K562 (cell line): ENCODE measurements at regions not wholly inside any gene's neighbourhood (a gene's known extent, or its start where the extent isn't known, plus 50 kb on each side); places are given as distances from the start of the nearest gene placed in this dataset.
A peak's percentile ranks its signal among the peaks of the same experiment; 100 is the strongest.

Experiments
- ATAC-seq: fragments of 200-7000 bp; cut with Tn5 transposase; 3 replicates; pipeline ENCODE4 v1.9.1; 2020; ENCODE audit warnings: moderate library complexity
- BruUV-seq: library from RNA; stranded (reverse); fragments of 400-500 nt; replicated peaks from 2 replicates; lab custom pipeline; 2021; lab: Mats Ljungman, UMichigan
- CTCF ChIA-PET: fragments of 300-600 bp; formaldehyde crosslinking; extraction: SDS; loops from one replicate; lab custom pipeline; 2021; ENCODE audit warnings: low intra/inter-chr PET ratio; lab: Yijun Ruan, JAX
- POLR2A ChIA-PET: fragments of 300-600, 350-650 bp; sonication (Branson Sonifier 250); formaldehyde crosslinking; extraction: SDS; loops from one replicate; lab custom pipeline; 2021; ENCODE audit warnings: antibody characterized with exemption, inconsistent platforms; lab: Yijun Ruan, JAX
- DNase-seq, 4 experiments: peaks; one replicate each; pipeline versions ENCODE4 v3.0.0 to v3.0.0-alpha.2; 2011 to 2018; ENCODE audit warnings: low spot score in 3 of 4, mixed read lengths in 3 of 4; ENCODE audit errors: extremely low read depth in 1 of 4
- FAIRE-seq: peaks from 2 replicates; lab custom pipeline; 2011; peaks lifted over from hg19 to GRCh38; lab: Jason Lieb, UNC
- H2AFZ ChIP-seq: 2 replicates; pipeline ENCODE4 v1.6.0; 2011; ENCODE audit warnings: low read depth, low read length, control low read depth, inconsistent platforms
- H3K27ac ChIP-seq: fragments of 200-600 bp; 3 replicates; pipeline ENCODE4 v1.8.0; 2011; ENCODE audit warnings: low read depth, mild to moderate bottlenecking, control low read depth, inconsistent platforms, low read length, moderate library complexity, mixed read lengths; ENCODE audit errors: extremely low read depth
- H3K27me3 ChIP-seq, 2 experiments: fragments of 300-600 bp in 1 of 2; 2 replicates in 1 of 2; 3 replicates in 1 of 2; pipeline versions ENCODE4 v1.6.0 to v1.8.0; 2011; ENCODE audit warnings: inconsistent platforms in 2 of 2, low read length in 2 of 2, mild to moderate bottlenecking in 1 of 2, mixed read lengths in 1 of 2, moderate library complexity in 1 of 2; ENCODE audit not compliant: control insufficient read depth in 2 of 2, insufficient read depth in 2 of 2
- H3K36me3 ChIP-seq: fragments of 300-600 bp; 3 replicates; pipeline ENCODE4 v1.8.0; 2011; ENCODE audit warnings: mild to moderate bottlenecking, low read length, inconsistent platforms; ENCODE audit not compliant: control insufficient read depth, insufficient read depth
- H3K4me1 ChIP-seq, 2 experiments: fragments of 200-600 bp in 1 of 2; replicated peaks in 1 of 2; 2 replicates in 1 of 2; 3 replicates in 1 of 2; pipeline versions ENCODE4 v1.5.1 to v1.8.0; 2011; ENCODE audit warnings: inconsistent platforms in 2 of 2, low read length in 2 of 2, mild to moderate bottlenecking in 1 of 2, mixed read lengths in 1 of 2, moderate library complexity in 1 of 2; ENCODE audit not compliant: control insufficient read depth in 2 of 2, insufficient read depth in 2 of 2
- H3K4me2 ChIP-seq: 2 replicates; pipeline ENCODE4 v1.6.1; 2011; ENCODE audit warnings: low read length, control low read depth, inconsistent platforms, mixed read lengths; ENCODE audit not compliant: insufficient read depth
- H3K4me3 ChIP-seq: fragments of 200-600 bp; sonication (generic), shearing (Covaris generic); 2 replicates; pipeline ENCODE4 v1.5.1; 2016; ENCODE audit warnings: control low read depth, inconsistent platforms
- H3K79me2 ChIP-seq: fragments of 200-600 bp; 3 replicates; pipeline ENCODE4 v1.8.0; 2011; ENCODE audit warnings: low read length, inconsistent platforms; ENCODE audit not compliant: control insufficient read depth, insufficient read depth
- H3K9ac ChIP-seq, 2 experiments: 2 replicates each; pipeline versions ENCODE4 v1.6.0 to v1.6.1; 2011; ENCODE audit warnings: low read depth in 2 of 2, low read length in 2 of 2, control low read depth in 1 of 2, inconsistent platforms in 1 of 2, mild to moderate bottlenecking in 1 of 2, mixed read lengths in 1 of 2; ENCODE audit not compliant: insufficient read depth in 1 of 2
- H3K9me1 ChIP-seq: one replicate; pipeline ENCODE4 v1.6.0; 2011; ENCODE audit warnings: inconsistent platforms, mild to moderate bottlenecking, low read length, moderate library complexity; ENCODE audit not compliant: control insufficient read depth, insufficient read depth
- H3K9me3 ChIP-seq: replicated peaks from 2 replicates; pipeline ENCODE4 v1.5.1; 2011; ENCODE audit warnings: low read depth, low read length, inconsistent platforms; ENCODE audit not compliant: control insufficient read depth, insufficient read depth
- H4K20me1 ChIP-seq: replicated peaks from 2 replicates; pipeline ENCODE4 v1.6.1; 2011; ENCODE audit warnings: low read length, inconsistent platforms, mixed read lengths; ENCODE audit not compliant: control insufficient read depth, insufficient read depth
- ATF3 ChIP-seq, 2 experiments: fragments of 450-650 bp in 1 of 2; sonication (generic) in 1 of 2; formaldehyde crosslinking in 1 of 2; IDR thresholded peaks in 1 of 2; conservative IDR thresholded peaks in 1 of 2; 2 replicates each; pipeline versions ENCODE4 v1.6.1 to v1.8.1; 2016 to 2023; ENCODE audit warnings: mild to moderate bottlenecking in 2 of 2, moderate library complexity in 2 of 2, inconsistent platforms in 1 of 2, missing genetic modification reagents in 1 of 2
- ATF7 ChIP-seq: fragments of 450-650 bp; IDR thresholded peaks from 2 replicates; pipeline ENCODE4 v1.7.1; 2014; ENCODE audit warnings: mild to moderate bottlenecking, moderate library complexity
- CEBPB ChIP-seq: fragments of 450-650 bp; IDR thresholded peaks from 2 replicates; pipeline ENCODE4 v1.6.1; 2016; ENCODE audit warnings: missing genetic modification characterization, missing compliant biosample characterization
- CTCF ChIP-seq, 3 experiments: IDR thresholded peaks in 2 of 3; conservative IDR thresholded peaks in 1 of 3; 2 replicates each; pipeline ENCODE4 v1.5.1; 2011 to 2012; ENCODE audit warnings: low read length in 3 of 3, mild to moderate bottlenecking in 3 of 3, control low read depth in 2 of 3, improper control_type of control experiment in 1 of 3, inconsistent platforms in 1 of 3, low read depth in 1 of 3, mixed read lengths in 1 of 3, moderate library complexity in 1 of 3; ENCODE audit not compliant: insufficient read depth in 2 of 3
- JUND ChIP-seq, 2 experiments: IDR thresholded peaks; 2 replicates in 1 of 2; 3 replicates in 1 of 2; pipeline ENCODE4 v1.6.1; 2011; ENCODE audit warnings: borderline replicate concordance in 2 of 2, low read depth in 2 of 2, low read length in 2 of 2, improper control_type of control experiment in 1 of 2, missing biosample characterization in 1 of 2, missing genetic modification characterization in 1 of 2, missing genetic modification reagents in 1 of 2
- MAZ ChIP-seq, 2 experiments: fragments of 450-650 bp in 1 of 2; sonication (generic) in 1 of 2; formaldehyde crosslinking; IDR thresholded peaks in 1 of 2; conservative IDR thresholded peaks in 1 of 2; 2 replicates each; pipeline versions ENCODE4 v1.4.0 to v1.5.0; 2020; ENCODE audit warnings: mild to moderate bottlenecking in 1 of 2, missing genetic modification reagents in 1 of 2
- NFRKB ChIP-seq: fragments of 450-650 bp; IDR thresholded peaks from 2 replicates; pipeline ENCODE4 v1.6.1; 2016; ENCODE audit warnings: low read depth
- RBM34 ChIP-seq: fragments of 200-400 bp; formaldehyde crosslinking; IDR thresholded peaks from 2 replicates; pipeline ENCODE4 v1.6.1; 2018; ENCODE audit warnings: low read length, borderline replicate concordance; ENCODE audit not compliant: insufficient read depth
- SMC3 ChIP-seq: conservative IDR thresholded peaks from 2 replicates; pipeline ENCODE4 v1.6.1; 2011; ENCODE audit warnings: low read depth, low read length, improper control_type of control experiment; ENCODE audit not compliant: insufficient read depth
- ZEB2 ChIP-seq: fragments of 450-650 bp; IDR thresholded peaks from 2 replicates; pipeline ENCODE4 v1.6.1; 2016
- WGBS: fragments of 100-300 bp; shearing (Covaris generic); methylation state at CpG from one replicate; pipeline ENCODE4 v1.1.6; 2016; ENCODE audit warnings: low coverage, mixed read lengths; ENCODE audit not compliant: insufficient coverage; ENCODE audit errors: missing lambda C conversion rate; 5-methylcytosine and 5-hydroxymethylcytosine counted together
- in situ Hi-C: fragments of 300-500 bp; cut with MboI; formaldehyde crosslinking; loops from 4 replicates; pipeline ENCODE4 v1.15.0; 2018; ENCODE audit warnings: inconsistent platforms, mixed read lengths
- intact Hi-C: fragments of 100-400 bp; cut with micrococcal nuclease; formaldehyde crosslinking; loops from 2 replicates; pipeline ENCODE4 v1.14.2; 2022

GRCh38 chr1:91616712-91617111 is 116.1 kb downstream of the CDC7 start:
- no peaks in the 10 kb centered on the region for H3K9me1 ChIP-seq
- no peak overlapping the region for H2AFZ ChIP-seq
- DNase-seq (no peak), ATAC-seq (no peak), FAIRE-seq (no peak)
- no peaks in the 10 kb centered on the region for H3K36me3 ChIP-seq
- ChIA-PET CTCF (interaction anchor here (1.0 to 1.3 kb wide), 2 partner anchors 174 to 311 kb away, joined by 3 to 5 read pairs; no protein-coding TSS in a partner anchor), POLR2A (no interaction called here)
- H3K27ac ChIP-seq = no peak overlapping the region
- H3K4me3 ChIP-seq = no peak overlapping the region
- in situ Hi-C loops = no loop called here
- H3K27me3 ChIP-seq = no peaks in the 10 kb centered on the region
- H3K4me1 ChIP-seq = peaks cover 0 to under 1% of the 10 kb centered on the region in 2 experiments; a peak in 1 of 5 replicates
- no peaks in the 10 kb centered on the region for H3K79me2 ChIP-seq
- H4K20me1 ChIP-seq = no peaks in the 10 kb centered on the region
- no TSS peak for BruUV-seq
- intact Hi-C loops = loop anchor here (1.0 to 10.0 kb wide), 5 partner anchors 84 to 311 kb away; no protein-coding TSS in a partner anchor
- TF ChIP-seq RBM34 = no peak
- TF ChIP-seq, all 486 proteins: peak for 0
- Histone ChIP-seq H3K9ac (no peak overlapping the region), H3K4me2 (no peak overlapping the region), H3K9me3 (no peaks in the 10 kb centered on the region)
- 83% methylated on average over 3 of the region's 3 CpGs for WGBS

- CTCF ChIA-PET = interaction anchor here (1.3 kb wide), 1 partner anchor 310 kb away, joined by 5 read pairs; no protein-coding TSS in a partner anchor
- Histone ChIP-seq H3K27ac (no peak overlapping the region), H3K4me3 (no peak overlapping the region), H4K20me1 (no peaks in the 10 kb centered on the region), H3K27me3 (no peaks in the 10 kb centered on the region), H3K36me3 (no peaks in the 10 kb centered on the region), H3K4me1 (no peaks in the 10 kb centered on the region), H2AFZ (no peak overlapping the region), H3K4me2 (no peak overlapping the region), H3K9me3 (no peaks in the 10 kb centered on the region), H3K9ac (no peak overlapping the region), H3K79me2 (no peaks in the 10 kb centered on the region), H3K9me1 (no peaks in the 10 kb centered on the region)
- DNase-seq (peak in 3 of 4 experiments; percentile 38 to 63 (median 46)), ATAC-seq (peak; percentile 97), FAIRE-seq (peak; percentile 6)
- in situ Hi-C loops = no loop called here
- intact Hi-C loops = loop anchor here (1.0 to 10.0 kb wide), 5 partner anchors 85 to 310 kb away; no protein-coding TSS in a partner anchor
- no TSS peak for BruUV-seq
- 25% methylated on average over 5 of the region's 5 CpGs for WGBS
- POLR2A ChIA-PET = interaction anchor here (0.6 kb wide), 1 partner anchor 8 kb away, joined by 3 read pairs; no protein-coding TSS in a partner anchor
- TF ChIP-seq CEBPB (peak; percentile 90), MAZ (CRISPR knock-in tag; conservative IDR thresholded peaks at IDR 0.05 in 1 of 2, IDR thresholded peaks at IDR 0.05 in 1 of 2) (peak in 1 of 2 experiments; percentile 50; a peak in 2 of 4 replicates), SMC3 (peak; percentile 55; the same call in 1 of the 2 replicates), NFRKB (no peak), CTCF (IDR thresholded peaks at IDR 0.05 in 2 of 3, conservative IDR thresholded peaks at IDR 0.05 in 1 of 3; ENCODE audit: insufficient read depth in 2 of 3, low read depth in 1 of 3, low read length in 3 of 3) (peak; percentile 58 to 98 (median 86)), JUND (IDR thresholded peaks at IDR 0.05; ENCODE audit: borderline replicate concordance, low read depth, low read length) (peak; percentile 16; the same call in 1 of the 2 replicates), JUND (tag; IDR thresholded peaks at IDR 0.05; ENCODE audit: borderline replicate concordance, low read depth, low read length) (no peak; the same call in 2 of the 3 replicates), ATF7 (no peak), ZEB2 (0 out of 2 replicates have a peak, but pooled peaks have one; percentile 29), ATF3 (IDR thresholded peaks at IDR 0.05) (0 out of 2 replicates have a peak, but pooled peaks have one; percentile 13), ATF3 (CRISPR knock-in tag; conservative IDR thresholded peaks at IDR 0.05) (no peak)
Observed at GRCh38 chr1:91617285-91617765, 116.7 kb downstream of the CDC7 start.
